MM.1S (cell line): ENCODE measurements at regions not wholly inside any gene's neighbourhood (a gene's known extent, or its start where the extent isn't known, plus 50 kb on each side); places are given as distances from the start of the nearest gene placed in this dataset.

Experiments
- CTCF ChIP-seq: fragments of 300-600 bp; sonication (generic); IDR thresholded peaks from 2 replicates; pipeline ENCODE4 v1.5.1; 2016; ENCODE audit warnings: antibody characterized with exemption, low read length, mixed read lengths
- EZH2phosphoT487 ChIP-seq: fragments of 300-600 bp; sonication (generic); IDR thresholded peaks from 2 replicates; pipeline ENCODE4 v1.6.1; 2018; ENCODE audit warnings: antibody characterized with exemption, low read length

- TF ChIP-seq CTCF (no peak), EZH2phosphoT487 (no peak)
These were observed 1927.2 kb downstream of the TP53TG3F start for GRCh38 chr16:35386619-35387018.
